HT-29 (cell line): ENCODE measurements at regions not wholly inside any gene's neighbourhood (a gene's known extent, or its start where the extent isn't known, plus 50 kb on each side); places are given as distances from the start of the nearest gene placed in this dataset.
"Not testable (repeated sequence)": the region's sequence is repeated elsewhere in the genome, so short reads cannot be mapped to it uniquely, and the experiment has no call there.

Experiments used
- DNase-seq: peaks from one replicate; pipeline ENCODE4 v3.0.0-alpha.2; 2015; ENCODE audit warnings: low spot score

- DNase-seq, result no peak
Observed at GRCh38 chr16:59339871-59340270, 605.8 kb upstream of the GOT2 start.

GRCh38 chr16:59336136-59336695 lies 602.1 kb upstream of the GOT2 start:
- DNase-seq, result no peak

- not testable (repeated sequence) for DNase-seq
Observed at GRCh38 chr16:59331708-59332107, 597.6 kb upstream of the GOT2 start.

- no peak for DNase-seq
Observed at GRCh38 chr16:59330019-59330670, 596.0 kb upstream of the GOT2 start.

- DNase-seq, result no peak
Observed at GRCh38 chr16:59328961-59329360, 594.8 kb upstream of the GOT2 start.

GRCh38 chr16:59327894-59328293 lies 593.8 kb upstream of the GOT2 start:
- no peak for DNase-seq

- DNase-seq, result no peak
Observed at GRCh38 chr16:59326955-59327354, 592.8 kb upstream of the GOT2 start.

GRCh38 chr16:59324462-59324861 lies 590.3 kb upstream of the GOT2 start:
- no peak for DNase-seq

GRCh38 chr16:59320657-59321056 lies 586.5 kb upstream of the GOT2 start:
- DNase-seq, result no peak

- DNase-seq, result no peak
Observed at GRCh38 chr16:59319871-59320270, 585.8 kb upstream of the GOT2 start.

GRCh38 chr16:59305850-59306249 lies 571.7 kb upstream of the GOT2 start:
- no peak for DNase-seq

GRCh38 chr16:59296888-59297287 lies 562.8 kb upstream of the GOT2 start:
- DNase-seq, result no peak

GRCh38 chr16:59295993-59296736 lies 562.0 kb upstream of the GOT2 start:
- DNase-seq, result no peak

GRCh38 chr16:59295474-59295873 lies 561.4 kb upstream of the GOT2 start:
- no peak for DNase-seq

- DNase-seq, result no peak
Observed at GRCh38 chr16:59290718-59291117, 556.6 kb upstream of the GOT2 start.

- no peak for DNase-seq
Observed at GRCh38 chr16:59289151-59289550, 555.0 kb upstream of the GOT2 start.

- no peak for DNase-seq
Observed at GRCh38 chr16:59274141-59274540, 540.0 kb upstream of the GOT2 start.

- DNase-seq, result no peak
Observed at GRCh38 chr16:59263955-59264354, 529.8 kb upstream of the GOT2 start.

- no peak for DNase-seq
Observed at GRCh38 chr16:59260892-59261291, 526.8 kb upstream of the GOT2 start.

GRCh38 chr16:59259950-59260319 lies 525.8 kb upstream of the GOT2 start:
- DNase-seq, result no peak

GRCh38 chr16:59259074-59259949 lies 525.2 kb upstream of the GOT2 start:
- DNase-seq, result no peak

GRCh38 chr16:59252317-59252716 lies 518.2 kb upstream of the GOT2 start:
- no peak for DNase-seq
